Stimulated activated CD4-positive, alpha-beta T cell treated with anti-CD3 and anti-CD28 coated beads, Interleukin-2, amount 100 ng/mL, for 48 hours (primary cell): ENCODE measurements at regions not wholly inside any gene's neighbourhood (a gene's known extent, or its start where the extent isn't known, plus 50 kb on each side); places are given as distances from the start of the nearest gene placed in this dataset.

ENCODE experiments used
- DNase-seq, 2 donors: peaks; one replicate each; pipeline ENCODE4 v3.0.0-alpha.2; 2020

DNA sequence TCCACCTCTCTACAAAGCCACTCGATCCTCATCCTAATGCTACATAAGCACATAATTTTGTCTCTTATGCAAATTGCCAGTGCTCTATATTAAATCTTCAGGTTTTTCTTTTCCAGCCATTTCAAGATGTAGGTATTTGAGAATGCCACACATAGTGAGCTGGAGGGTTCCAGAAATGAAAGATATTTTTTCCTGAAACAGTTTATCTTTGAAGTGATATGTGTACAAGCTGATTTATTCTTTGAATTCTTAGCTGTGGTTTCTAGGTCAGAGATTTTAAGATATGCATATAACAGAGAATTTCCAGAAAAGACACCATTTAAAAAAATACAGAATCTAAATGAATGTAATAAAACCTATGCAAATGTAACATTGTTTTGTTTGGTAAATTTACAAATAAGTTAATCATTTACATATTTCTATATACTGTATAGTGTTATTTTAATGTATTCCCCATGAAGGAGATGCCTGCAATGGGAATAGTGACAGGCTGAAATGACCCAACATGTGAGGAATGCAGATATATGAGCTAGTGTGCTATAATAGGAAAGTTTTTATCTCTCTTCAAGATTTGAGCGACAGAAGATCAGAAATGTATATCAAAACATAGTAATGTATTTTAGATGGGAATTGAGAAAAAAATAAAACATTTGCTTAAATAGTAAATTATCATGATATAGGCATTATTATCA lies 570.2 kb downstream of the SLITRK1 start:
- DNase-seq, result no peak

DNA sequence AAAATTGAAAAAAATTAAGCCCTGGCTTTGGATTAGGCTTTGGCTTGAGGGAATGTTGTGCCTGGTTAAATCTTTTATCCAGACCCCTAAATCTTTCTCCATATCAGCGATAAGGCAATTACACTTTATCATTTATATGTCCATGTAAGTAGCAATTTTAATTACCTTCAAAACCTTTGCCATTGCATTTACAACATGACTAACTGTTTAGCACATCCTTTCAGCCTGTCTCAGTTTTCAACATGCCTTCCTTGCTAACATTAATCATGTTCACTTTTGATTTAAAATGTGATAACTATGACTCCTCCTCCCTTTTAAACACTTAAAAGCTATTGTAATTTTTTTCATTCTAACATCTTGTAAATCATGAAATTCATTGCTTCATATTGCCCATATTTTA lies 583.7 kb downstream of the SLITRK1 start:
- DNase-seq, result no peak

DNA sequence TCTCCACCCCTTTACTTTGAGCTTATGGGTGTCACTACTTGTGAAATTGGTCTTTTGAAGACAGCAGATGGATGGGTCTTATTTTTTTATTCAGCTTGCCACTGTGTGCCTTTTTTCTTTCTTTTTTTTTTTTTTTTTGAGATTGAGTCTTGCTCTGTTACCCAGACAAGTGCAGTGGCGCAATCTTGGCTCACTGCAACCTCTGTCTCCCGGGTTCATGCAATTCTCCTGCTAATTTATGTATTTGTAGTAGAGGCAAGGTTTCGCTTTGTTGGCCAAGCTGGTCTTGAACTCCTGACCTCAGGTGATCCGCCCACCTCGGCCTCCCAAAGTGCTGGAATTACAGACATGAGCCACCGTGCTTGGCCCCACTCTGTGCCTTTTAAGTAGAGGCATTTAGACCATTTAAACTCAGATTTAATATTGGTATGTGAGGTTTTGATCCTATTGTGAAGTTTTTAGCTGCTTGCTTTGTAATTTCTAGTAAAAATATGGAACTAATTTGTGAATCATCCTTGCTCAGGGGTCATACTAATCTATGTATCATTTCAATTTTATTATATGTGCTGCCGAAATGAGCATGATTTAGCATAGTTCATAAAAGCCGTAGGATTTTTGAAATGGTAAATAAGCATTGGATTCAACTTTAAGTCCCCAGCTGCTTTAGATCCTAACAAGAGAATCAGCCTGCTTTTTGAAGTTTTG lies 584.5 kb downstream of the SLITRK1 start:
- no peak for DNase-seq

DNA sequence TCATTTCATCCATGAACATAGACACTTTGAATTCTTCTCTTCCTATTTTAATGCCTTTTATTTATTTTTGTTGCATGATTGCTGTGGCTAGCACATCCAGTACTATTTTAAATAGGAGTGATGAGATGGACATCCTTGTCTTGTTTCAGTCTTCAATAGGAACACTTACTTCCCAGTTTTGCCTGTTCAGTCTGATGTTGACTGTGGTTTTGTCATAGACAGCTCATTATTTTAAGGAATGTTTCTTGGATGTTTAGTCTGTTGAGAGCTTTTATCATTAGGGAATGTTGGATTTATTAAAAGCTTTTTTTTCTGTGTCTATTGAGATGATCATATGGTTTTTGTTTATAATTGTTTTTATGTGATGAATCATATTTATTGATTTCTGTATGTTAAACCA lies 586.6 kb downstream of the SLITRK1 start:
- no peak for DNase-seq

DNA sequence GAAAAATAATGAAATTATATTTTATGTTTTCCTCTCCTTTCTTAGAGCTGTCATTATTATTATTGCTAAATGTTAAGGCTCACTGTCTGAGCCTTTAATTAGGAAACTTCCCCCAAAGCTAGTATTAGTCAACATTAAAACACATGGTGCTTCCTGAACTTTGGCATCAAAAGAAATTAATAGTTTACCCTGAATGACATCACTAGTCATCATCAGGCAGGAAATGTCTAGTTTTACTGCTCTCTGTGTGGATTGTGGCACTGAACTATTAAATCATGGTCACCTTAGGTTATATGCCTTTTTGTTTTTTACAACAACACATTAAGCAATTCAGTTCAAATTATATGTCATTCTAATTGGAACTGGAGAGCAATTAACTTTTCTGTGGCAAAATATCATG lies 595.5 kb downstream of the SLITRK1 start:
- no peak for DNase-seq

DNA sequence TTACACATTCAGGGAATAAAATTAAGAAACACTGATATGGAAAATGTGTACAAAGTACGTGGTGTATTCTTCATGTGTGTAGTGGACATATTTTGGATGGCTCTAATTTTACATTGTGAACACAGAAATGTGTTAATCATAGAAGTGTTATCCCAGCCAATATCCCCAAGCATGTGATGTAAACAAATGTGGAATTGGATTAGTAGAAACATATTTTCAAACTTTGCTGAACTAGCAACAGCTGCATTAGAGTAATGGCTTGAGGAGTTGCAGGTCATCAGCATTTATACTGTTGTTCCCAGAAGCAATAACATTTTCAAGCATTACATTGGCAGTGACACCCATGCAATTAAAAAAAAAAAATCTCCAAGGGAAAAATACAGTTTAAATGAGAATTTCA lies 600.6 kb downstream of the SLITRK1 start:
- DNase-seq, result no peak

DNA sequence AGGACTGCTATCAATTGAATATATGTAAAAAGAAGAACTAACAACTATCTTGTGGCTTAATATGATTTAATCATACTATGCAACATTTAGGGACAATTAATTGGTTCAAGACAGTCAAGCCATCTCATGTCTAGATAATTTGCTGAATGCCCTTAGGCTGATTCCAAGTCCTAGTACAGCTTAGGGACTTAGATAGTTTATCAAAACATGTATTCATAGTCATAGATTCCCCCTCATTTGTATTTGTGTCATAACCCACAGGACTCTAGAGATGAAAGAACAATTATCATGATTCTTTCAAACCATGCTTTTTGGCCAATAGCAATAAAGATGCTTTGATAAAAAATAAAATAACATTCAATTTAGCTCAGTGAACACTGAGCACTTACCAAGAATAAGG lies 607.6 kb downstream of the SLITRK1 start:
- DNase-seq, result no peak

DNA sequence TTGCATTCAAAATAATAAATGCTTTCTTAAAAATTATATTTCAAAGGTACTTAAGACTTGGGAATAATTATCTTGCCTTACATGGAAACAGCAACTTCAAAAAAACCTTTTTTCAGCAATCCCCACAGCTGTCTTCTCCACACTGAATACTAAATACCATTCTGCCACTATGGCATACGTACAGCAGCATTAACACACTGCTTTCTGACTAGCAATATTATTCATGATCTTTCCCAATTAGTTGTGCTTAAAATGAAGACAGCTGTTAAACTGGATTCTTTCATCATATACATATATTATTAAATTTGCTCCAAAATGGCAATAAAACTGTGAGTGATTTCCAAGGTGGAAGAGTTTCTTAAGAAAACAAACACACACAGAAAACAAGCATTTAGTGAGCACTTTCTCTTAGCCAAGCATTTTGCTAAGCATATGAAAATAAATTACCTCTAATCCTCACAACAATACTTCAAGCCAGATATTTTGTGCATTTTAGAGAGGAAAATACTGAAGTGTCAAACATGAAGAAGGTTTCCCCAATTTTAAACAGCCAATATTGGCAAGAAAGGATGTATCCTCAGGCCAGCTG lies 609.5 kb downstream of the SLITRK1 start:
- no peak for DNase-seq

DNA sequence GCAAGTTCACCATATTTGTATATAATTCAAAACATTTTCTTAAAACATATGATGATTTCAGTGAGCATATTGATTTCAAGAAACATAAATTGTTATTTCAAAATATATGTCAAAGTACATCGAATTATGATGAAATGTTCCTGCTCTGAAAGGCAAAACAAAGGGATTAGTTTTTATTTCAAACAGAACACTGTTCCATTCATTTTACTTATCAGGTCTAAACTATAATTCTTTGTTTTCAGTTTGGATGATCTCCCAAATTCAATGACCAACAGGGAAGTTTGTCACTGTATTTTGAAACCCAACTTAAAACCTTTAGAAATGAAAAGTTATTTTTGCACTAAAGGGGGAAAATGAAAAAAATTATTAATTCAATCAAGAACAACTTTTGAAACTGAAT lies 610.2 kb downstream of the SLITRK1 start:
- DNase-seq, result no peak

DNA sequence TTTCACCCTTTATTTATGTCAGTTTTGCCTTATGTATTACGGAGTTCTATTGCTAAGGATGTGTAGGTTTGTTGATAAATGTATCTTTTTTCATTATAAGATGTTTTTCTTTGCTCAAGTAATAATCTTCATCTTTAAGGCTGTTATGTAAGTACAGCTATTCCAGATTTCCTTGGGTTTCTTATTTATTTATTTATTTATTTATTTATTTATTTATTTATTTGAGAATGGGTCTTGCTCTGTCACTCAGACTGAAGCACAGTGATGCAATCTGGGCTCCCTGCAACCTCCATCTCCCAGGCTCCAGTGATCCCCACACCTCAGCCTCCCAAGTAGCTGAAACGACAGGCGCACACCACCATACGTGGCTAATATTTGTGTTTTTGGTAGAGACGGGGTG lies 617.0 kb downstream of the SLITRK1 start:
- no peak for DNase-seq

DNA sequence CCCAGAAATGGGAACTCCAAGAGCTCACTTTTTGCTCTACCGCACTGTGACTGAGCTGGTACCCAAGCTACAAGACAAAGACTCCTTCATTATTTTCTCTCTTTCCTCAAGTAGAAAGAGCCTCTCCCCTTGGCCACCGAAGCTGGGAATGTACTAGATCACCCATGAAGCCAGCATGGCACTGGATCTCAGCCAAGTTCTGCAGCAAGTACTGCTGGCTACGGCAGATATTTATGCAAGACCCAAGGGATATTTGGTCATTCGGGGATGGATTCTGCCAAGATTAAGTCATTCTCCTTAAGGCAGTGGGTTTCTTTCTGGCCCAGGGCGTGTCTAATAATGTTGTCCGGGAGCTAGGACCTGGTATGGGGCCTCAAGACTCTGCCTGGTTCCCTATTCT lies 633.5 kb downstream of the SLITRK1 start:
- DNase-seq, result no peak

DNA sequence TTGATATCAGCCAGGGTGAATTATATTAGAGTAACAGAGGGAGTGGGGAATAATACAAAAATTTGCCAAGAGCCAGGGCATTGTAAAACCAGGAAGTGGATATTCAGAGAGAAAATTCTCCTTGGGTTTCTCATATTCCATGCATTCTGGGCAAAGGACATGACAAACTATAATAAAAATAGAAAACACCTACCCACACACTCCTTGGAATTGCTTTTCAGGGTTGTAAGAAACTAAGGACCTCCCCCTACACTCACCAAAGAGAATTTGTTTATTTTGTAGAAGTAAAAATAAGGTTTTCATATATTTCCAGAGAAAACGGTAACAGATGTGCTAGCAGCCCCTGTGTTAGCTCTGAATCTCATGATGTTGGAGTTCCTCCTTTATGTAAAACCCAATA lies 649.6 kb downstream of the SLITRK1 start:
- no peak for DNase-seq

DNA sequence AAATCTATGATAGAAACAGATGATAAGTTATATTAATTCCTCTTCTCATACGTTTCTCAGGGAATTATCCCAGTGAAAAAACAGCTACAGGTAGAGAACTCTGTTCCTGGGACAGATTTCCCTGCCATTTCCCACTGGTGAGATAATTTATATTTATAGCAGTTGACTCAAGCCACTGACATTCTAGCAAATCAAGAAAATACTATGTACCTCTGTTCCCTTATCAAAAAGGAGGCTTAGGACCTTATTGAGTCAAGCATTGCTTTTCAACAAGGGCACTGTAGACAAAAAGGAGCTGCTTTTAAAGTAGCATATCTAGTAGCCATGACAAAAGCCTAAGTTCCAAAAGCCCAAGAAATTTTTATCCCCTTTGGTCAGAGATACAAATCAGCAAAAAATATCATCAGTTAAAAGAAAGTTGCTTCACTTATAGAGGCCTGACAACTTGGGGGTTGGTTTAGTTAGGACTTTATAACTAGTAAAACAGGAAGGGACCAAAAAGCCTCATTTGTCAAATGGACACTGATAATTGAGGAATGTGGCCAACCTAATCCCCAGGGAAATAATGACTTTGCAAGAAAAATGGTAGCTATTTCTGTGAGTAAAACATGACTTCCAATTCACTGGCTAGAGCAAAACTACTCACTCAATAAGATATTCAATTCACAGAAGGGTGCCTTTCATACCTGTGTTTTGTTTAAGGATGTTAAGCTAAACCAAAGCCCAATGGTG lies 652.5 kb downstream of the SLITRK1 start:
- no peak for DNase-seq

DNA sequence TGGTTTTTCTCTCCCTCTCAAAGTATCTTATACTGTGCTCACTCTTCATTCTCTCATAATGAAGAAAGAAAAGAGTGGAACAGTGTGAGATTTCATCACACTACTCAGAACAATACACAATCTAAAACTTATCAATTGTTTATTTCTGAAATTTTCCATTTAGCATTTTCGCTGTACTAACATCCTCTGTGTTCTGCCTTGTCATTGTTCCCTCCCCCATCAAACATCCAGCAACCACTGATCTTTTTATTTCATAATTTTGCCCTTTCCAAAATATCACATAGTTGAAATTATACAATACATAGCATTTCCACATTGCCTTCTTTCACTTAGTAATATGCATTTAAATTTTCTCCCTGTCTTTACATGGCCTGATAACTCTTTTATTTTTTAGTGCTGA lies 658.7 kb downstream of the SLITRK1 start:
- DNase-seq, result no peak

DNA sequence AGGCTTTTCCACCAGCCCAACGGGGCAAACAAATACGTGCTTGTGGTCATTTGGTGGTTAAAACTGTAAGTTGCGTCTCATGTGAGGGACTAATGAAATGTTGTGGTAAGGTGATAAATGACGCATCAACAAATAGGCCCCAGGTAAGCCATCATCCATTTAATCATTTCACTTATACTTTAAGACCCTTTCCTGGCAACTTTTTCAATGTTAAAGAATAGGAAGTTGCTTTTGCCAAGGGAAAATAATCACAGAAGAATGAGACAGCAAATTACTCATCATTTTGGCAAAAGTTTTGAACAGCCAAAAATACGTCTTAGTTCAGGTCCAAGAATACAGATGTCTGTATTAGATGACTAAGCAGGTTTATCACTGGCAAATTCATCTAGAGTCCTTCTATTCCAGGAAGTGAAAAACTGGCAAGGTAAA lies 660.4 kb downstream of the SLITRK1 start:
- DNase-seq, result no peak

DNA sequence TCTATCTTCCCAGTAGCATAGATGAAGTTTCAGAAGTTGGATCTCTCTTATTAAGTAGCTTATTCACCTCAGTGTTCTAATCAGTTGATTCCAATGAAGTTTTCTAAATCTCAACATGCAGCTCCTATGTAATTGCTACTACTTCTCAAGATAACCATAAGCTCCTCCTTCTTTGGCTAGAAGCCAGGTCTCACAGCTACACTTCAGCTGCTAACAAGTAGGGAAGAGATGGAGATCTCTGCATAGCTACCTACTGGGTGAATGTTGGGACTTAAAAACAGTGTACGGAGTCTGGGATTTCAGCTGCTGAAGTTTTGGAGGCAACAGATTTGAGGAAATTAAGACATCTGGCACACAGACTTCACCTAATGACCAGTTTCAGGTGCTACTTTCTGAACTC lies 661.0 kb downstream of the SLITRK1 start:
- DNase-seq, result no peak

DNA sequence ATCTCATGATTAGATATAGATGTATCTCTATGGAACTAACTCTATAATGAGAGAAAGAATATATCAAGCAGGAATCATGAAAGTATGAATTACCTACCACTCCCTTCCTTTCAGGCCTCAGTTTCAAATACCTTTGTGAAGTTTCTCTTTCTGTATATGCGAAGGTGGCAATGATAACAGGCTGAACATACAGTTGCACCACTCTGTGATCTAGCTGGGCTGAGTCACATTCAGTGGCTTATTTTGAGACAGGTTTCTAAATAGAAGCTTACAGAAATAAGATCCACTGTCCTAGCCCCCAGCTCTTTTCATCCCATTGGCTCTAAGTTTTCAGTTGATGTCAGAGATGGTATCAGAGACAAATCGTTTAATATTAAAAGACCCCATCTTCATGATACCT lies 662.0 kb downstream of the SLITRK1 start:
- no peak for DNase-seq

DNA sequence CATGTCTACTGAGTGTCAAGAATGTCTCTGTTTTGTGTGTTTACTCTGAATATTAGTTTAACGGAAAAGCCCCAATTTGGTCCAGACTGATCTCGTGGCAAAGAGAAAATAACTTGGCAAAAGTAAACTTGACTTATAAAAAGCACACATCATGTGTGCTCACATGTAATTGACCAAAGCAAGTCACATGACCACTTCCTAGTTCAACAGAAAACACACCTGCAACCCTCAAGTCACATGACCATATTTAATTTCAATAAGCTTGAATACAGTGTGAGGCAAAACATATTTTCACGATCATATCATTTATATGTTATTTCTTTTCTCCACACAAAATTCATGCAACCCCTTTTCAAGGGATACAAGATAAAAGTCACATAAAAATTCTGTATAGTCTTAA lies 662.4 kb downstream of the SLITRK1 start:
- DNase-seq, result no peak

DNA sequence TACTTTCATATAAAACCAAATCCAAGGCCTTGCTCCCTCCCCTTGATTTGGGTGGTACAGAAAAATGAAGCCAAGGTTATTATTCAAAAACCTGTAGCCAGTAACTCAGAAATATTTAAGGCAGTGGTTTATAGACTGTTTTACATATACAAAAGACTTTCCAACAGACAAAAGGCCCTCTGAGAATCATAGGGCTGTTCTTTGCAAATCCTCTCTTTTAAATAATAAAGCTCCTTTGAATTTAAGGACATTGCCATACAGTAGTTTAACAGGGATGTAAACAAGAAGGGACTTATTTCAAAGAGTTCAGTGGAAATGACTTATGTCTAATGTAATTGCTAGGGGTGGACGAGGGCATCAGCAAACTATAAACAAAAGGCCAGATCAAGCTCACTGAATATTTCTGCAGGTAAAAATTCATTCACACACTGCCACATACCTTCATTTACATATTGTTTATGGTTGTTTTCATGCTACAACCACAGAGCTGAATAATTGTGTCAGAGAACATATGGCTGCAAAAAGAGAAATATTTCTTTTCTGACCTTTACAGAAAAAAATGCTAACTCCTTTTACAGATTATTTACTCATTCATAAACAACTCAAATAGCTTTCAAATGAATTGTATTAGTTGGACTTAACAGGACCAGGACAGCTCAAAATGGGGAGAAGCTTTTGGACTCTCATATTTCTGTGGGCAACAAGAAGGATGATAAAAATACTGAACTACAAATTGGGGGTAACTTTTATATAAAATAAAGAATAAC lies 665.6 kb downstream of the SLITRK1 start:
- no peak for DNase-seq

DNA sequence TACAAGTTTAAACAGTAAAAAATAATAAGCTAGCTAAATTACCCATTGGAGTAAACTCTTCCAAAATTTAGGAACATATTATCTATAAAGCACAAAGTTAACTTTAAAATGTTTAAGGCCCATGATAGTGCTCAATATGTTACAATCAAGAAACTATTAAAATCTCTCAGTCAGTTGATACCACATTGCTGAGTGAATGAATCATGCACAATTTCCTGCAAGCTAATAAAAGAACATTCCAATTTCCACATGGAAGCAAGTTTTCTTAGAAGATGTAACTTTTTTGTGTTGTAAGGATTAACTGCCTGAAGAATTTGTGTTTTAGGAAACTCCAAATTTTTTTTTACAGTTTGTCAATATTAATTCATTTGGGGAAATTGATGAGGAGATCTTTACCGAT lies 666.6 kb downstream of the SLITRK1 start:
- DNase-seq, result no peak

DNA sequence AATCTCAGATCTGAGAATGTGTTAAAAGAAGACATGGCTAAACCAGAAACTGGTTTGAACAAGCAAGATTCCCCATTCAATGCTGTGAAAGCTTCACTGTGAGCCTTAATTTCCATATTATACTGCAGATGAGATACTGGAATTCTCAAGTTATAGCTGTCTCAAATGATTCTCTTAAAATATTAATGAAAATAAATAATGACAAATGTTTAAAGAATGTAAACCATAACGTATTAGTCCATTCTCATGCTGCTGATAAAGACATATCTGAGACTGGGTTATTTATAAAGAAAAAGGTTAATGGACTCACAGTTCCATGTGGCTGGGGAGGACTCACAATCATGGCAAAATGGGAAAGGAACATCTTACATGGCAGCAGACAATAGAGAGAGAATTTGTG lies 667.8 kb downstream of the SLITRK1 start:
- no peak for DNase-seq

DNA sequence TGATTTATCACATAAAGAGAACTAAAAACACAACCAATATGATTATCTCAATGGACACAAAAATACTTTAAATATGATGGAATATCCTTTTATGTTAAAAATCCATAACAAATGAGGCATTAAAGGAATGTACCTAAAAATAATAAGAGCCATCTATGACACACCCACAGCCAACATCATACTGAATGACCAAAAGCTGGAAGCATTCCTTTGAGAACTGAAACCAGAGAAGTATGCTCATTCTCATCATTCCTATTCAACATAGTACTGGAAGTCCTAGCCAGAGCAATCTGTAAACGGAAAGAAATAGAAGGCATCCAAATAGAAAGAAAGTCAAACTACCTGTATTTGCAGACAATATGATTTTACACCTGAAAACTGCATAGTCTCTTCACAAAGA lies 671.0 kb downstream of the SLITRK1 start:
- no peak for DNase-seq

DNA sequence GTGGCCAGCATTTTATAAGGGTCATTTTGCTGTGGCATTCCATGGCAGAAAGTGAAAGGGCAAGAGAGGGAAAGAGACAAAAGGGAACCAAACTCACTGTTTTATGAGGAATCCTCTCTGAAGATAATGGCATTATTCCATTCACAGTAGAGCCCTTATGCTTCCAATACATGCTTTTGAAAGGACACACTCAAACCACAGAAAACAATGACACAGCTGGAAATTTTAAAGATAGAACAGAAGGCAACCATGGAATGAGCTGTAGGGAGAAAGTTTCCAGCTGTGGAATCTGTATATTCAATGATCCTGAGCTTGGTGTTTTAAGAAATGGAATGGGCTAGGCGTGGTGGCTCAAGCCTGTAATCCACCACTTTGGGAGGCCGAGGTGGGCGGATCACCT lies 677.4 kb downstream of the SLITRK1 start:
- no peak for DNase-seq
